PC-3 (cell line): ENCODE measurements at regions not wholly inside any gene's neighbourhood (a gene's known extent, or its start where the extent isn't known, plus 50 kb on each side); places are given as distances from the start of the nearest gene placed in this dataset.
"Not testable (repeated sequence)": the region's sequence is repeated elsewhere in the genome, so short reads cannot be mapped to it uniquely, and the experiment has no call there.

Experiments used
- CTCF ChIP-seq: fragments of 300-600 bp; sonication (generic); conservative IDR thresholded peaks from 2 replicates; pipeline ENCODE4 v1.5.1; 2017; ENCODE audit warnings: antibody characterized with exemption, low read depth, mild to moderate bottlenecking, low read length
- EZH2 ChIP-seq: fragments of 300-600 bp; sonication (generic); IDR thresholded peaks from one replicate; pipeline ENCODE4 v1.6.1; 2017; ENCODE audit warnings: antibody characterized with exemption, mild to moderate bottlenecking, low read length; ENCODE audit not compliant: unreplicated experiment

- not testable (repeated sequence) for TF ChIP-seq CTCF, EZH2
Measured at GRCh38 chr16:21333683-21334082, 55.6 kb upstream of the CRYM start.
